Kidney (tissue), 13 donors: ENCODE measurements at regions not wholly inside any gene's neighbourhood (a gene's known extent, or its start where the extent isn't known, plus 50 kb on each side); places are given as distances from the start of the nearest gene placed in this dataset.
A peak's percentile ranks its signal among the peaks of the same experiment; 100 is the strongest.

ENCODE experiments used
- DNase-seq, 5 donors: peaks; one replicate each; pipeline ENCODE4 v3.0.0-alpha.2; 2013 to 2020
- FAIRE-seq: peaks from 2 replicates; lab custom pipeline; 2012; peaks lifted over from hg19 to GRCh38; lab: Jason Lieb, UNC
- H3K27ac ChIP-seq, 2 donors: one replicate each; pipeline ENCODE4 v1.7.0; 2013; ENCODE audit warnings: low read depth in 2 of 2, low read length in 2 of 2, inconsistent platforms in 1 of 2
- H3K27me3 ChIP-seq: one replicate; pipeline ENCODE4 v1.7.1; 2013; ENCODE audit warnings: low read length, inconsistent platforms; ENCODE audit not compliant: control insufficient read depth, insufficient read depth
- H3K36me3 ChIP-seq, 3 donors: one replicate each; pipeline versions ENCODE4 v1.7.0 to v1.7.1; 2013; ENCODE audit warnings: low read length in 3 of 3, control low read depth in 1 of 3, inconsistent platforms in 1 of 3; ENCODE audit not compliant: insufficient read depth in 3 of 3, control insufficient read depth in 2 of 3
- H3K4me1 ChIP-seq, 3 donors: one replicate each; pipeline versions ENCODE4 v1.7.0 to v1.7.1; 2013; ENCODE audit warnings: low read length in 3 of 3, inconsistent platforms in 1 of 3, low read depth in 1 of 3; ENCODE audit not compliant: control insufficient read depth in 2 of 3, insufficient read depth in 2 of 3
- H3K4me3 ChIP-seq, 3 donors: one replicate each; pipeline versions ENCODE4 v1.7.0 to v1.8.1; 2013; ENCODE audit warnings: low read length in 3 of 3, control low read depth in 1 of 3, inconsistent platforms in 1 of 3
- H3K9ac ChIP-seq, 3 donors: one replicate each; pipeline versions ENCODE4 v1.7.0 to v1.7.1; 2013; ENCODE audit warnings: low read length in 3 of 3, control low read depth in 1 of 3, inconsistent platforms in 1 of 3
- H3K9me3 ChIP-seq, 3 donors: one replicate each; pipeline versions ENCODE4 v1.7.0 to v1.7.1; 2013; ENCODE audit warnings: low read length in 3 of 3, control low read depth in 1 of 3, inconsistent platforms in 1 of 3; ENCODE audit not compliant: control insufficient read depth in 2 of 3, insufficient read depth in 1 of 3
- intact Hi-C: fragments of 100-400 bp; cut with DNase I; formaldehyde crosslinking; loops from one replicate; pipeline ENCODE4 v1.11.1; 2022
- TF ChIP-seq, protein P1 (sequence below): IDR thresholded peaks from 3 replicates; pipeline ENCODE4 v1.5.1; 2012; ENCODE audit warnings: mild to moderate bottlenecking, moderate library complexity, borderline replicate concordance; ENCODE audit not compliant: insufficient read depth; ENCODE audit errors: extremely low read depth
- donor health status: control.
- donor health status: control.
- donor health status: control.
- donor health status: control.
- donor health status: control.
- donor health status: DM: yes; HTN: yes; CAD: no.
- donor health status: Normal renal cell carcinoma (clear cell type).

GRCh38 chr3:34703053-34703452 is 904.6 kb downstream of the PDCD6IP start:
- intact Hi-C loops = no loop called here
- FAIRE-seq = no peak
- TF ChIP-seq, protein P1, sequence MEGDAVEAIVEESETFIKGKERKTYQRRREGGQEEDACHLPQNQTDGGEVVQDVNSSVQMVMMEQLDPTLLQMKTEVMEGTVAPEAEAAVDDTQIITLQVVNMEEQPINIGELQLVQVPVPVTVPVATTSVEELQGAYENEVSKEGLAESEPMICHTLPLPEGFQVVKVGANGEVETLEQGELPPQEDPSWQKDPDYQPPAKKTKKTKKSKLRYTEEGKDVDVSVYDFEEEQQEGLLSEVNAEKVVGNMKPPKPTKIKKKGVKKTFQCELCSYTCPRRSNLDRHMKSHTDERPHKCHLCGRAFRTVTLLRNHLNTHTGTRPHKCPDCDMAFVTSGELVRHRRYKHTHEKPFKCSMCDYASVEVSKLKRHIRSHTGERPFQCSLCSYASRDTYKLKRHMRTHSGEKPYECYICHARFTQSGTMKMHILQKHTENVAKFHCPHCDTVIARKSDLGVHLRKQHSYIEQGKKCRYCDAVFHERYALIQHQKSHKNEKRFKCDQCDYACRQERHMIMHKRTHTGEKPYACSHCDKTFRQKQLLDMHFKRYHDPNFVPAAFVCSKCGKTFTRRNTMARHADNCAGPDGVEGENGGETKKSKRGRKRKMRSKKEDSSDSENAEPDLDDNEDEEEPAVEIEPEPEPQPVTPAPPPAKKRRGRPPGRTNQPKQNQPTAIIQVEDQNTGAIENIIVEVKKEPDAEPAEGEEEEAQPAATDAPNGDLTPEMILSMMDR = no peak

DNA sequence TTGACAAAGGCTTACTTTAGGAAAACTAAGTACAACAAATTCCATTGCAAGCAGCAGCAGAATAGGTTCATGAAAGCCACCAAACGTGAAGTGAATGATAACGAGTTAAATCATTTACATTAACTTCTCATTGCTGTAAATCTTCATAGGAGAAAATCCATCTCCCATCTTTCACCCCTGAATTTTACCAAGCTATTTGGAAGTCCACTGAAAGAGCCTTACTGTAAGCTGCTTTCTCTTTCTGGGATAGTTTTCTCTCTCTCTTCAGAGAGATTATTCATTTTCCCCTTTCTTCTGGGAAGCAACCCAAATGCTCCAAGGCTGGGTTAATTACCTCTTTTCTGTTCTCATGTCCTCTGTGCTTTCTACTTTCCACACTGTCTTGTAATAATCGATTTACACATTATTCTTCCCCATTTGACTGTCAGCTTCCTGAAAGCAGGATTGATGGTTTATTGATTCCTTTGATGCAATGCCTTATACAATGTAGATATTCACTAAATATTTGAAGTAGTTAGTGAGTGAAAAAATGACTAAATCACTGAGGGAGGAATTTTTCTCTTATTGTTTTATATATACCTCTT is 914.3 kb upstream of the ARPP21 start:
- no peak overlapping the region for H3K9ac ChIP-seq
- no peaks in the 10 kb centered on the region for H3K36me3 ChIP-seq
- peaks cover 0 to 3% (median 0%) of the 10 kb centered on the region in 3 donors for H3K4me1 ChIP-seq
- no peaks in the 10 kb centered on the region for H3K9me3 ChIP-seq
- no peaks in the 10 kb centered on the region for H3K27me3 ChIP-seq
- intact Hi-C loops = no loop called here
- TF ChIP-seq, protein P1 = no peak
- no peak overlapping the region for H3K4me3 ChIP-seq
- DNase-seq (no peak), FAIRE-seq (no peak)
- no peak overlapping the region for H3K27ac ChIP-seq

More at GRCh38 chr3:34703053-34703452, 904.6 kb downstream of the PDCD6IP start:
- Histone ChIP-seq H3K9ac (no peak overlapping the region), H3K36me3 (no peaks in the 10 kb centered on the region), H3K4me1 (no peaks in the 10 kb centered on the region), H3K27me3 (no peaks in the 10 kb centered on the region), H3K27ac (no peak overlapping the region), H3K4me3 (no peak overlapping the region), H3K9me3 (peaks cover 0 to 5% (median 0%) of the 10 kb centered on the region in 3 donors)
- DNase-seq = no peak

GRCh38 chr3:34725774-34726173 is 913.6 kb upstream of the ARPP21 start:
- no peaks in the 10 kb centered on the region for H3K27me3 ChIP-seq
- TF ChIP-seq, protein P1 = no peak
- no peak overlapping the region for H3K4me3 ChIP-seq
- H3K36me3 ChIP-seq = no peaks in the 10 kb centered on the region
- peaks cover 0 to 3% (median 0%) of the 10 kb centered on the region in 3 donors for H3K4me1 ChIP-seq
- FAIRE-seq (no peak), DNase-seq (peak in 1 of 5 donors; percentile 26)
- no peak overlapping the region for H3K9ac ChIP-seq
- no peaks in the 10 kb centered on the region for H3K9me3 ChIP-seq
- intact Hi-C loops = no loop called here
- no peak overlapping the region for H3K27ac ChIP-seq

DNA sequence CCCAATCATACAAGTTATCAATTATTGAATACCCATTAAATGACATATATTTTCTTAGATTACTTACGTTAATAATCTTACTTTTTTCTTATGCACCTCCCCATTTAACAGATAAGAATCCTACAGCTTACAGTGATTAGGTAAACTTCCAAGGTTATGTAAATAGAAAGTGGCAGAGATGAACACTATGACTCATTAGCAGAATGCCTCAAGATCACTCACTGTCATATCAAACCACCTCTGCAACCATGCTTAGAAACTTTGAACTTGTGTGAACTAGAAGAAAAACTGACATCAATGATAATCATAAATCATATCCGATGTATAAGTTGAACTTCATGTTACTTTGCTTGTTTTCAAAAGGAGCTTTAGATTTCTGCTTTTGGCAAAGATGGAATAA is 911.6 kb upstream of the ARPP21 start:
- Histone ChIP-seq H3K4me3 (no peak overlapping the region), H3K4me1 (peaks cover 0 to 3% (median 0%) of the 10 kb centered on the region in 3 donors), H3K9ac (no peak overlapping the region), H3K27me3 (no peaks in the 10 kb centered on the region), H3K36me3 (no peaks in the 10 kb centered on the region), H3K27ac (no peak overlapping the region), H3K9me3 (no peaks in the 10 kb centered on the region)
- intact Hi-C loops = no loop called here
- DNase-seq (no peak), FAIRE-seq (no peak)
- TF ChIP-seq, protein P1 = no peak
